ENCODE measurements at regions not wholly inside any gene's neighbourhood (a gene's known extent, or its start where the extent isn't known, plus 50 kb on each side); places are given as distances from the start of the nearest gene placed in this dataset.

GRCh38 chr1:238279694-238280380, 389.1 kb upstream of the ZP4 start:
- Histone ChIP-seq H3K36me3 (no peaks in the 10 kb centered on the region), H3K9me3 (no peaks in the 10 kb centered on the region), H3K4me1 (no peaks in the 10 kb centered on the region), H3K4me3 (no peak overlapping the region), H3K27me3 (no peaks in the 10 kb centered on the region), H3K27ac (no peak overlapping the region)
- intact Hi-C loops (cut with DNase I), result no loop called here
- no peak for TF ChIP-seq POLR2AphosphoS5 (IDR thresholded peaks at IDR 0.05; ENCODE audit: insufficient read depth in 1 of 2, low read depth in 1 of 2)
- TF ChIP-seq CTCF (IDR thresholded peaks at IDR 0.05), result no peak
- TF ChIP-seq POLR2A (IDR thresholded peaks at IDR 0.05), result no peak
- DNase-seq (ENCODE audit: extremely low spot score in 2 of 2), result no peak

- no peaks in the 10 kb centered on the region for H3K4me1 ChIP-seq
- no peak for DNase-seq (ENCODE audit: extremely low spot score in 2 of 2)
- no peak overlapping the region for H3K27ac ChIP-seq
- H3K9me3 ChIP-seq, result no peaks in the 10 kb centered on the region
- intact Hi-C loops (cut with DNase I), result no loop called here
- TF ChIP-seq POLR2AphosphoS5 (IDR thresholded peaks at IDR 0.05; ENCODE audit: insufficient read depth in 1 of 2, low read depth in 1 of 2) (no peak), CTCF (IDR thresholded peaks at IDR 0.05) (no peak), POLR2A (IDR thresholded peaks at IDR 0.05) (no peak)
- no peak overlapping the region for H3K4me3 ChIP-seq
- no peaks in the 10 kb centered on the region for H3K27me3 ChIP-seq
- H3K36me3 ChIP-seq, result no peaks in the 10 kb centered on the region
Measured at GRCh38 chr1:238272145-238272544, 381.4 kb upstream of the ZP4 start.

GRCh38 chr1:238265866-238266265, 375.1 kb upstream of the ZP4 start:
- intact Hi-C loops (cut with DNase I), result no loop called here
- no peaks in the 10 kb centered on the region for H3K9me3 ChIP-seq
- DNase-seq (ENCODE audit: extremely low spot score in 2 of 2), result no peak
- TF ChIP-seq POLR2A (IDR thresholded peaks at IDR 0.05) (no peak), CTCF (IDR thresholded peaks at IDR 0.05) (no peak), POLR2AphosphoS5 (IDR thresholded peaks at IDR 0.05; ENCODE audit: insufficient read depth in 1 of 2, low read depth in 1 of 2) (no peak)
- no peaks in the 10 kb centered on the region for H3K4me1 ChIP-seq
- no peak overlapping the region for H3K4me3 ChIP-seq
- no peak overlapping the region for H3K27ac ChIP-seq
- H3K27me3 ChIP-seq, result no peaks in the 10 kb centered on the region
- no peaks in the 10 kb centered on the region for H3K36me3 ChIP-seq

GRCh38 chr1:238264951-238265350, 374.2 kb upstream of the ZP4 start:
- TF ChIP-seq CTCF (IDR thresholded peaks at IDR 0.05) (no peak), POLR2AphosphoS5 (IDR thresholded peaks at IDR 0.05; ENCODE audit: insufficient read depth in 1 of 2, low read depth in 1 of 2) (no peak), POLR2A (IDR thresholded peaks at IDR 0.05) (no peak)
- intact Hi-C loops (cut with DNase I), result no loop called here
- H3K9me3 ChIP-seq, result no peaks in the 10 kb centered on the region

GRCh38 chr1:238258510-238258909, 367.8 kb upstream of the ZP4 start:
- no peaks in the 10 kb centered on the region for H3K36me3 ChIP-seq
- no peak for DNase-seq (ENCODE audit: extremely low spot score in 2 of 2)
- no peak overlapping the region for H3K4me3 ChIP-seq
- H3K9me3 ChIP-seq, result no peaks in the 10 kb centered on the region
- H3K27me3 ChIP-seq, result no peaks in the 10 kb centered on the region
- no peaks in the 10 kb centered on the region for H3K4me1 ChIP-seq
- intact Hi-C loops (cut with DNase I), result no loop called here
- TF ChIP-seq POLR2AphosphoS5 (IDR thresholded peaks at IDR 0.05; ENCODE audit: insufficient read depth in 1 of 2, low read depth in 1 of 2), result no peak
- TF ChIP-seq POLR2A (IDR thresholded peaks at IDR 0.05), result no peak
- no peak for TF ChIP-seq CTCF (IDR thresholded peaks at IDR 0.05)
- H3K27ac ChIP-seq, result no peak overlapping the region

More at GRCh38 chr1:238264951-238265350, 374.2 kb upstream of the ZP4 start:
- Histone ChIP-seq H3K4me3 (no peak overlapping the region), H3K27ac (no peak overlapping the region), H3K27me3 (no peaks in the 10 kb centered on the region), H3K4me1 (no peaks in the 10 kb centered on the region), H3K36me3 (no peaks in the 10 kb centered on the region)
- no peak for DNase-seq (ENCODE audit: extremely low spot score in 2 of 2)

Data from vagina (tissue), 2 donors.